Esophagus squamous epithelium (tissue), 5 donors: ENCODE measurements at regions not wholly inside any gene's neighbourhood (a gene's known extent, or its start where the extent isn't known, plus 50 kb on each side); places are given as distances from the start of the nearest gene placed in this dataset.
"Not testable (repeated sequence)": the region's sequence is repeated elsewhere in the genome, so short reads cannot be mapped to it uniquely, and the experiment has no call there.

Experiments
- DNase-seq: peaks from one replicate; lab custom pipeline; 2025; lab: John Stamatoyannopoulos, UW
- H3K27ac ChIP-seq, 4 donors: fragments of 200-600 bp; sonication (generic); one replicate each; pipeline ENCODE4 v1.5.1; 2016 to 2019; ENCODE audit warnings: mild to moderate bottlenecking in 1 of 4
- H3K27me3 ChIP-seq, 4 donors: fragments of 200-600 bp; sonication (generic); 1 replicate in 3 of 4; 2 replicates in 1 of 4; pipeline versions ENCODE4 v1.5.1 to v1.6.0; 2017 to 2021; ENCODE audit warnings: antibody characterized with exemption in 1 of 4
- H3K36me3 ChIP-seq, 3 donors: fragments of 200-600 bp; sonication (generic); one replicate each; pipeline ENCODE4 v1.5.1; 2016 to 2019
- H3K4me1 ChIP-seq, 3 donors: fragments of 200-600 bp; sonication (generic); one replicate each; pipeline ENCODE4 v1.5.1; 2017 to 2019
- H3K4me3 ChIP-seq, 4 donors: fragments of 200-600 bp; sonication (generic); 1 replicate in 3 of 4; 2 replicates in 1 of 4; pipeline ENCODE4 v1.5.1; 2016 to 2019; ENCODE audit warnings: mild to moderate bottlenecking in 2 of 4, moderate library complexity in 1 of 4
- H3K9me3 ChIP-seq, 3 donors: fragments of 200-600 bp; sonication (generic); one replicate each; pipeline ENCODE4 v1.5.1; 2016 to 2019
- CTCF ChIP-seq, 6 experiments: fragments of 450-650 bp in 4 of 6; fragments of 200-600 bp in 2 of 6; sonication (generic) in 2 of 6; IDR thresholded peaks; one replicate each; pipeline ENCODE4 v1.5.1; 2016 to 2019; ENCODE audit warnings: antibody characterized with exemption in 6 of 6, mild to moderate bottlenecking in 4 of 6, moderate library complexity in 4 of 6
- POLR2A ChIP-seq, 4 donors: fragments of 450-650 bp; IDR thresholded peaks; one replicate each; pipeline ENCODE4 v1.6.1; 2017; ENCODE audit warnings: antibody characterized with exemption in 4 of 4, mild to moderate bottlenecking in 4 of 4, moderate library complexity in 3 of 4
- WGBS, 2 donors: methylation state at CpG; one replicate each; pipeline ENCODE4 v1.1.5; 2018; 5-methylcytosine and 5-hydroxymethylcytosine counted together
- intact Hi-C: fragments of 100-400 bp; cut with DNase I; formaldehyde crosslinking; loops from one replicate; pipeline ENCODE4 v1.15.0; 2022
- donor health status: DM: yes; HTN: yes; CAD: no.

GRCh38 chr7:81383846-81384245, 386.0 kb downstream of the HGF start:
- TF ChIP-seq POLR2A (IDR thresholded peaks at IDR 0.05) (no peak), CTCF (IDR thresholded peaks at IDR 0.05) (no peak)
- Histone ChIP-seq H3K27me3 (no peaks in the 10 kb centered on the region), H3K9me3 (no peaks in the 10 kb centered on the region), H3K4me1 (no peaks in the 10 kb centered on the region), H3K4me3 (no peak overlapping the region), H3K36me3 (no peaks in the 10 kb centered on the region), H3K27ac (no peak overlapping the region)
- intact Hi-C loops, result no loop called here
- WGBS, 2 donors, result 76 to 86% methylated on average over 2 of the region's 2 CpGs
- no peak for DNase-seq

- H3K36me3 ChIP-seq, result not testable (repeated sequence)
These were observed 395.2 kb downstream of the HGF start for GRCh38 chr7:81374641-81375040.

GRCh38 chr7:81370822-81371221, 399.0 kb downstream of the HGF start:
- H3K4me1 ChIP-seq, result no peaks in the 10 kb centered on the region
- no peak for TF ChIP-seq CTCF (IDR thresholded peaks at IDR 0.05)
- no peak for TF ChIP-seq POLR2A (IDR thresholded peaks at IDR 0.05)
- no peaks in the 10 kb centered on the region for H3K27me3 ChIP-seq
- WGBS, 2 donors, result 45 to 68% methylated on average over 1 of the region's 1 CpG
- no peak overlapping the region for H3K27ac ChIP-seq
- no peaks in the 10 kb centered on the region for H3K9me3 ChIP-seq
- DNase-seq, result no peak
- intact Hi-C loops, result no loop called here
- H3K36me3 ChIP-seq, result no peaks in the 10 kb centered on the region
- no peak overlapping the region for H3K4me3 ChIP-seq

More at GRCh38 chr7:81374641-81375040, 395.2 kb downstream of the HGF start:
- H3K9me3 ChIP-seq, H3K4me3 ChIP-seq, DNase-seq, H3K27me3 ChIP-seq, intact Hi-C loops, H3K27ac ChIP-seq, H3K4me1 ChIP-seq: not testable (repeated sequence)

- Histone ChIP-seq H3K4me3 (no peak overlapping the region), H3K27ac (no peak overlapping the region), H3K4me1 (no peaks in the 10 kb centered on the region), H3K27me3 (no peaks in the 10 kb centered on the region), H3K36me3 (no peaks in the 10 kb centered on the region), H3K9me3 (no peaks in the 10 kb centered on the region)
- WGBS, 2 donors, result 38 to 41% methylated on average over 3 of the region's 3 CpGs
- DNase-seq, result no peak
- intact Hi-C loops, result no loop called here
- TF ChIP-seq POLR2A (IDR thresholded peaks at IDR 0.05), result no peak
- TF ChIP-seq CTCF (IDR thresholded peaks at IDR 0.05), result no peak
These were observed 402.4 kb downstream of the HGF start for GRCh38 chr7:81367326-81367931.

GRCh38 chr7:81366546-81366945, 403.3 kb downstream of the HGF start:
- TF ChIP-seq CTCF (IDR thresholded peaks at IDR 0.05), result no peak
- no peak for TF ChIP-seq POLR2A (IDR thresholded peaks at IDR 0.05)
- no peak for DNase-seq
- no peaks in the 10 kb centered on the region for H3K4me1 ChIP-seq
- no peaks in the 10 kb centered on the region for H3K27me3 ChIP-seq
- H3K36me3 ChIP-seq, result no peaks in the 10 kb centered on the region
- intact Hi-C loops, result no loop called here
- no peak overlapping the region for H3K27ac ChIP-seq
- H3K4me3 ChIP-seq, result no peak overlapping the region
- no peaks in the 10 kb centered on the region for H3K9me3 ChIP-seq

GRCh38 chr7:81361769-81362312, 408.0 kb downstream of the HGF start:
- no peak for DNase-seq
- 62 to 68% methylated on average over 2 of the region's 2 CpGs for WGBS, 2 donors
- Histone ChIP-seq H3K27ac (no peak overlapping the region), H3K36me3 (no peaks in the 10 kb centered on the region), H3K4me3 (no peak overlapping the region), H3K4me1 (no peaks in the 10 kb centered on the region), H3K9me3 (no peaks in the 10 kb centered on the region), H3K27me3 (no peaks in the 10 kb centered on the region)
- no peak for TF ChIP-seq CTCF (IDR thresholded peaks at IDR 0.05)
- no peak for TF ChIP-seq POLR2A (IDR thresholded peaks at IDR 0.05)
- intact Hi-C loops, result no loop called here
